ENCODE measurements at regions not wholly inside any gene's neighbourhood (a gene's known extent, or its start where the extent isn't known, plus 50 kb on each side); places are given as distances from the start of the nearest gene placed in this dataset.

DNA sequence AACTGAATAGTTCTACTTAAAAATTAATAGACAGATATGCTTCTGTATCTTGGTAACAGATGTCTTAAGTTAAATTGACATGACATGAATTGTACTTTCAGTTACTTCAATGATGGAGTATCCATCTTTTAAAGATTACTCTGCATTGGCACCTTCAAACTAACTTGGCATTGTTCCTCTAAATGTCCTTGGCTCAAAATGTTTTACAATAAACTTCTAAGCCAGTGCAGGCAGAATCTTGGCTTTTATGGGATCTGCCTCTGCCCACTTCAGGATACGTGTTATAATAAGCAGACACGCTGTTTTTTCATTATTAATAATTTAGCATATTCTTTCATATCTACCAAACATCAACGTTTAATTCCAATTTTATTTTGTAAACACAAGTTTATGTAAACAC lies 873.4 kb upstream of the ADAMTS5 start:
- FAIRE-seq: no peak
- H3K36me3 ChIP-seq (ENCODE audit: control insufficient read depth, insufficient read depth, low read length): no peaks in the 10 kb centered on the region
- H3K27me3 ChIP-seq (ENCODE audit: control insufficient read depth, insufficient read depth, low read length): no peaks in the 10 kb centered on the region
- no peak for TF ChIP-seq CTCF (IDR thresholded peaks at IDR 0.05; ENCODE audit: insufficient read depth, low read length, severe bottlenecking)
- H3K4me3 ChIP-seq (ENCODE audit: low read depth, low read length): no peak overlapping the region
- no peak for DNase-seq (ENCODE audit: low read depth)

DNA sequence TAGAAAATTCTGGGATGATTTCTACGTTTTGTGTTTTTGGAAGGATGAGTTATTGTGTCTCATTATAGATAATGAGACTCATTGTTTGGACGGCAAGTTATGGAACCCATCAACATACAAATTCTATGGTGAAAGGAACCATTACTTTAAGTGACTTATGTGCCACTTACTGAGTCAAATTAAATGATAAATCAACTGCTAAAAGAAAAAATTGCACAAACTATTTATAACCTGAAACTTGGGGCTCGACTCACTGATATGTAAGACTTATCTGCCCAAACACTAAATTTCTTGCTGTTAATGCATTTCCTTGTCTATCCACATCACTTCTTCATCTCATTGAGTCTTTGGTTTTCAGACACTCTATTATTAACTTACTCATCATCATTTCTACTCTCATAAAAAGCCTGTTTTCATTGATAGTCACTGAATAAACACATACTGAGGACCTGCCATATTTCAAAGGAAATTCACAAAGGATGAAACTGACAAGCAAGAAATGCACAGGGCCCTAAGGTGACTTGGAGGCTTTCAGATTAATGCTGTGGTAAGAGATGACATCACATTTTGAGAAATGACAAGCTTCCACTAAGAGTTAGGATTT lies 872.7 kb upstream of the ADAMTS5 start:
- Histone ChIP-seq H3K27me3 (ENCODE audit: control insufficient read depth, insufficient read depth, low read length) (no peaks in the 10 kb centered on the region), H3K4me3 (ENCODE audit: low read depth, low read length) (no peak overlapping the region), H3K36me3 (ENCODE audit: control insufficient read depth, insufficient read depth, low read length) (no peaks in the 10 kb centered on the region)
- no peak for TF ChIP-seq CTCF (IDR thresholded peaks at IDR 0.05; ENCODE audit: insufficient read depth, low read length, severe bottlenecking)
- FAIRE-seq: no peak
- DNase-seq (ENCODE audit: low read depth): no peak

DNA sequence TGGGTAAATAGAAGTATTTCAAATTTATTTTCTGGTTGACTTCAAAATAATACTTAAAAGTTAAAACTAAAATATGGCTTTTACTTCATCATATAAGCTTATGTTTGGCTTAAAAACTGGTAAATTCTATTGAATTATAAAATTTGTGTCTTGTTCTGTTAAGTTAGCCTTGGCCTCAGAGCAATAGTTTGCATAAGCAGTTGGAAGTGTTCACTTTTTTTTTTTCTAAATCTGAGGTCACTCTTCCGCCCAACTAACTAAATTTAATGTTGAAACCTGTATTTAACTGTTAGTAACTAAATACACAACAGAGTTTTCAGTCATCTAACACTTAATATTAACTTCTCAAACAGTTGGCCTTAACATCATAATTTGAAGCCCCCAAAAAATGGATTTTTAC lies 871.7 kb upstream of the ADAMTS5 start:
- no peak for TF ChIP-seq CTCF (IDR thresholded peaks at IDR 0.05; ENCODE audit: insufficient read depth, low read length, severe bottlenecking)
- no peak for FAIRE-seq
- Histone ChIP-seq H3K4me3 (ENCODE audit: low read depth, low read length) (no peak overlapping the region), H3K36me3 (ENCODE audit: control insufficient read depth, insufficient read depth, low read length) (no peaks in the 10 kb centered on the region), H3K27me3 (ENCODE audit: control insufficient read depth, insufficient read depth, low read length) (no peaks in the 10 kb centered on the region)
- DNase-seq (ENCODE audit: low read depth): no peak

GRCh38 chr21:27837936-27838335 lies 871.0 kb upstream of the ADAMTS5 start:
- TF ChIP-seq CTCF (IDR thresholded peaks at IDR 0.05; ENCODE audit: insufficient read depth, low read length, severe bottlenecking): no peak
- DNase-seq (ENCODE audit: low read depth) (no peak), FAIRE-seq (no peak)
- H3K36me3 ChIP-seq (ENCODE audit: control insufficient read depth, insufficient read depth, low read length): no peaks in the 10 kb centered on the region
- no peaks in the 10 kb centered on the region for H3K27me3 ChIP-seq (ENCODE audit: control insufficient read depth, insufficient read depth, low read length)
- no peak overlapping the region for H3K4me3 ChIP-seq (ENCODE audit: low read depth, low read length)

DNA sequence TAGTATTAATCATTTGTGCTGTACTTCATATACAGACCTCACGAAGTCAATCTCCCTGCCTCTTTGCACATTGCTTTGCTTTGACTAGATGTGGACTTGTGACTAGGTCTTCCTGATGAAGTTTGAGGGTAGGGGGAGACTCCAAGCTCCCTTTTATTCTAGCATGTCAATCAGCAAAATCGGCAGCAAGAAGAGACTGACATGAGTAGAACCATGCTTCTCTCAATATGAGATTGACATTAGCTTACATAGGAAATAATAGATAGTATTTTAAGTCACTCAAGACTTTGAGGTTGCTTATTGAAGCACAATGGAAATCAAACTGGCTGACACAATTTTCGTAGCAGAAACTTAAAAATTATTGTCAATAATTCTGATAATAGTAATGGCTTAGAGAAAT lies 866.4 kb upstream of the ADAMTS5 start:
- H3K27me3 ChIP-seq (ENCODE audit: control insufficient read depth, insufficient read depth, low read length): no peaks in the 10 kb centered on the region
- H3K4me3 ChIP-seq (ENCODE audit: low read depth, low read length): no peak overlapping the region
- no peak for TF ChIP-seq CTCF (IDR thresholded peaks at IDR 0.05; ENCODE audit: insufficient read depth, low read length, severe bottlenecking)
- FAIRE-seq (no peak), DNase-seq (ENCODE audit: low read depth) (no peak)
- H3K36me3 ChIP-seq (ENCODE audit: control insufficient read depth, insufficient read depth, low read length): no peaks in the 10 kb centered on the region
